CD1c-positive myeloid dendritic cell (primary cell): ENCODE measurements at regions not wholly inside any gene's neighbourhood (a gene's known extent, or its start where the extent isn't known, plus 50 kb on each side); places are given as distances from the start of the nearest gene placed in this dataset.
A peak's percentile ranks its signal among the peaks of the same experiment; 100 is the strongest.
"Not testable (repeated sequence)": the region's sequence is repeated elsewhere in the genome, so short reads cannot be mapped to it uniquely, and the experiment has no call there.

Experiments
- DNase-seq: peaks from one replicate; pipeline ENCODE4 v3.0.0-alpha.2; 2016; ENCODE audit errors: extremely low spot score

- no peak for DNase-seq
Measured at GRCh38 chr13:44053208-44053607, 173.5 kb downstream of the LACC1 start.

GRCh38 chr13:44054525-44054924 is 174.8 kb downstream of the LACC1 start:
- DNase-seq, result no peak

GRCh38 chr13:44055681-44056080 is 176.0 kb downstream of the LACC1 start:
- DNase-seq, result not testable (repeated sequence)

GRCh38 chr13:44058067-44058466 is 178.4 kb downstream of the LACC1 start:
- no peak for DNase-seq

- DNase-seq, result no peak
Measured at GRCh38 chr13:44058624-44059215, 179.0 kb downstream of the LACC1 start.

- DNase-seq, result no peak
Measured at GRCh38 chr13:44061876-44062275, 182.2 kb downstream of the LACC1 start.

- DNase-seq, result no peak
Measured at GRCh38 chr13:44063467-44063866, 183.8 kb downstream of the LACC1 start.

- DNase-seq, result no peak
Measured at GRCh38 chr13:44063881-44064280, 184.2 kb downstream of the LACC1 start.

- DNase-seq, result no peak
Measured at GRCh38 chr13:44064357-44064756, 184.7 kb downstream of the LACC1 start.

- DNase-seq, result no peak
Measured at GRCh38 chr13:44068169-44068568, 188.5 kb downstream of the LACC1 start.

- DNase-seq, result no peak
Measured at GRCh38 chr13:44068737-44069136, 189.0 kb downstream of the LACC1 start.

GRCh38 chr13:44072536-44072935 is 192.8 kb downstream of the LACC1 start:
- DNase-seq, result no peak

- DNase-seq, result no peak
Measured at GRCh38 chr13:44074611-44075010, 194.9 kb downstream of the LACC1 start.

- DNase-seq, result no peak
Measured at GRCh38 chr13:44075113-44075512, 195.4 kb downstream of the LACC1 start.

- DNase-seq, result no peak
Measured at GRCh38 chr13:44078806-44079376, 199.2 kb downstream of the LACC1 start.

- no peak for DNase-seq
Measured at GRCh38 chr13:44079413-44080205, 199.9 kb downstream of the LACC1 start.

GRCh38 chr13:44084146-44084545 is 204.4 kb downstream of the LACC1 start:
- no peak for DNase-seq

- no peak for DNase-seq
Measured at GRCh38 chr13:44086389-44086788, 206.7 kb downstream of the LACC1 start.

- peak; percentile 28 for DNase-seq
Measured at GRCh38 chr13:44088411-44088810, 208.7 kb downstream of the LACC1 start.

GRCh38 chr13:44088991-44089413 is 209.3 kb downstream of the LACC1 start:
- peak; percentile 54 for DNase-seq

- peak; percentile 7 for DNase-seq
Measured at GRCh38 chr13:44089452-44089851, 209.7 kb downstream of the LACC1 start.

- DNase-seq, result peak; percentile 62
Measured at GRCh38 chr13:44092078-44092970, 212.6 kb downstream of the LACC1 start.
